Activated CD4-positive, alpha-beta memory T cell treated with anti-CD3 and anti-CD28 coated beads for 36 hours (primary cell): ENCODE measurements at regions not wholly inside any gene's neighbourhood (a gene's known extent, or its start where the extent isn't known, plus 50 kb on each side); places are given as distances from the start of the nearest gene placed in this dataset.

Source experiments
- CTCF ChIA-PET: fragments of 350-600 bp; sonication (Branson Sonifier 250); formaldehyde crosslinking; loops from one replicate; lab custom pipeline; 2021; ENCODE audit warnings: antibody characterized with exemption, inconsistent platforms; lab: Charles Lee
- POLR2A ChIA-PET: fragments of 350-600 bp; sonication (Branson Sonifier 250); formaldehyde crosslinking; loops from one replicate; lab custom pipeline; 2021; ENCODE audit warnings: antibody characterized with exemption; lab: Charles Lee
- DNase-seq: peaks from one replicate; pipeline ENCODE4 v3.0.0-alpha.2; 2020
- H3K27ac Mint-ChIP-seq: one replicate; pipeline ENCODE4 v1.8.0; 2021; ENCODE audit warnings: mixed read lengths
- H3K27me3 Mint-ChIP-seq: one replicate; pipeline ENCODE4 v1.8.0; 2021; ENCODE audit warnings: mixed read lengths
- H3K36me3 Mint-ChIP-seq: one replicate; pipeline ENCODE4 v1.8.0; 2021; ENCODE audit warnings: mixed read lengths
- H3K4me1 Mint-ChIP-seq: one replicate; pipeline ENCODE4 v1.8.0; 2021; ENCODE audit warnings: low read depth, mixed read lengths
- H3K4me3 Mint-ChIP-seq: one replicate; pipeline ENCODE4 v1.8.0; 2021; ENCODE audit warnings: mild to moderate bottlenecking, mixed read lengths
- H3K9me3 Mint-ChIP-seq: one replicate; pipeline ENCODE4 v1.8.0; 2021; ENCODE audit warnings: mixed read lengths
- intact Hi-C: fragments of 100-400 bp; cut with micrococcal nuclease; formaldehyde crosslinking; loops from one replicate; pipeline ENCODE4 v1.15.1; 2023

- Mint-ChIP-seq H3K27ac (no peak overlapping the region), H3K36me3 (no peaks in the 10 kb centered on the region), H3K4me1 (no peaks in the 10 kb centered on the region), H3K9me3 (no peaks in the 10 kb centered on the region), H3K4me3 (no peak overlapping the region), H3K27me3 (no peaks in the 10 kb centered on the region)
- DNase-seq, result no peak
- POLR2A ChIA-PET, result no interaction called here
- CTCF ChIA-PET, result no interaction called here
- intact Hi-C loops, result no loop called here
These were observed 153.5 kb upstream of the IRX2 start for GRCh38 chr5:2904956-2905355.

GRCh38 chr5:2904399-2904798 lies 152.9 kb upstream of the IRX2 start:
- POLR2A ChIA-PET, result no interaction called here
- DNase-seq, result no peak
- H3K27me3 Mint-ChIP-seq, result no peaks in the 10 kb centered on the region
- CTCF ChIA-PET, result no interaction called here
- no peaks in the 10 kb centered on the region for H3K4me1 Mint-ChIP-seq
- no peaks in the 10 kb centered on the region for H3K9me3 Mint-ChIP-seq
- no peak overlapping the region for H3K4me3 Mint-ChIP-seq
- no peaks in the 10 kb centered on the region for H3K36me3 Mint-ChIP-seq
- intact Hi-C loops, result no loop called here
- H3K27ac Mint-ChIP-seq, result no peak overlapping the region

- intact Hi-C loops, result no loop called here
- CTCF ChIA-PET, result no interaction called here
- Mint-ChIP-seq H3K36me3 (no peaks in the 10 kb centered on the region), H3K4me1 (no peaks in the 10 kb centered on the region), H3K27me3 (no peaks in the 10 kb centered on the region), H3K27ac (no peak overlapping the region), H3K9me3 (no peaks in the 10 kb centered on the region), H3K4me3 (no peak overlapping the region)
- POLR2A ChIA-PET, result no interaction called here
- no peak for DNase-seq
These were observed 152.2 kb upstream of the IRX2 start for GRCh38 chr5:2903451-2904395.

- POLR2A ChIA-PET, result no interaction called here
- intact Hi-C loops, result no loop called here
- Mint-ChIP-seq H3K9me3 (no peaks in the 10 kb centered on the region), H3K4me1 (no peaks in the 10 kb centered on the region), H3K36me3 (no peaks in the 10 kb centered on the region), H3K4me3 (no peak overlapping the region), H3K27ac (no peak overlapping the region), H3K27me3 (no peaks in the 10 kb centered on the region)
- no peak for DNase-seq
- CTCF ChIA-PET, result no interaction called here
These were observed 151.3 kb upstream of the IRX2 start for GRCh38 chr5:2902742-2903297.

GRCh38 chr5:2902186-2902585 lies 150.7 kb upstream of the IRX2 start:
- ChIA-PET CTCF (no interaction called here), POLR2A (no interaction called here)
- Mint-ChIP-seq H3K4me1 (no peaks in the 10 kb centered on the region), H3K4me3 (no peak overlapping the region), H3K27me3 (no peaks in the 10 kb centered on the region), H3K9me3 (no peaks in the 10 kb centered on the region), H3K36me3 (no peaks in the 10 kb centered on the region), H3K27ac (no peak overlapping the region)
- intact Hi-C loops, result no loop called here
- DNase-seq, result no peak

- POLR2A ChIA-PET, result no interaction called here
- H3K4me1 Mint-ChIP-seq, result no peaks in the 10 kb centered on the region
- intact Hi-C loops, result no loop called here
- H3K27me3 Mint-ChIP-seq, result no peaks in the 10 kb centered on the region
- no peak overlapping the region for H3K27ac Mint-ChIP-seq
- no peak overlapping the region for H3K4me3 Mint-ChIP-seq
- no peaks in the 10 kb centered on the region for H3K36me3 Mint-ChIP-seq
- CTCF ChIA-PET, result no interaction called here
- no peak for DNase-seq
- no peaks in the 10 kb centered on the region for H3K9me3 Mint-ChIP-seq
These were observed 150.0 kb upstream of the IRX2 start for GRCh38 chr5:2901511-2901910.

GRCh38 chr5:2901096-2901495 lies 149.6 kb upstream of the IRX2 start:
- ChIA-PET CTCF (no interaction called here), POLR2A (no interaction called here)
- no peak overlapping the region for H3K27ac Mint-ChIP-seq
- intact Hi-C loops, result no loop called here
- no peak overlapping the region for H3K4me3 Mint-ChIP-seq
- no peaks in the 10 kb centered on the region for H3K9me3 Mint-ChIP-seq
- no peaks in the 10 kb centered on the region for H3K27me3 Mint-ChIP-seq
- no peaks in the 10 kb centered on the region for H3K36me3 Mint-ChIP-seq
- DNase-seq, result no peak
- no peaks in the 10 kb centered on the region for H3K4me1 Mint-ChIP-seq

GRCh38 chr5:2900360-2900759 lies 148.9 kb upstream of the IRX2 start:
- H3K27me3 Mint-ChIP-seq, result no peaks in the 10 kb centered on the region
- no peak for DNase-seq
- intact Hi-C loops, result no loop called here

GRCh38 chr5:2899311-2899710 lies 147.8 kb upstream of the IRX2 start:
- CTCF ChIA-PET, result no interaction called here

More at GRCh38 chr5:2900360-2900759, 148.9 kb upstream of the IRX2 start:
- ChIA-PET CTCF (no interaction called here), POLR2A (no interaction called here)
- H3K9me3 Mint-ChIP-seq, result no peaks in the 10 kb centered on the region
- H3K36me3 Mint-ChIP-seq, result no peaks in the 10 kb centered on the region
- H3K4me1 Mint-ChIP-seq, result no peaks in the 10 kb centered on the region
- H3K27ac Mint-ChIP-seq, result no peak overlapping the region
- H3K4me3 Mint-ChIP-seq, result no peak overlapping the region

GRCh38 chr5:2898661-2899060 lies 147.2 kb upstream of the IRX2 start:
- ChIA-PET POLR2A (no interaction called here), CTCF (no interaction called here)
- H3K27me3 Mint-ChIP-seq, result no peaks in the 10 kb centered on the region
- no peaks in the 10 kb centered on the region for H3K9me3 Mint-ChIP-seq
- no peaks in the 10 kb centered on the region for H3K36me3 Mint-ChIP-seq
- no peaks in the 10 kb centered on the region for H3K4me1 Mint-ChIP-seq
- no peak for DNase-seq
- H3K27ac Mint-ChIP-seq, result no peak overlapping the region
- no peak overlapping the region for H3K4me3 Mint-ChIP-seq
- intact Hi-C loops, result no loop called here

More at GRCh38 chr5:2899311-2899710, 147.8 kb upstream of the IRX2 start:
- Mint-ChIP-seq H3K27me3 (no peaks in the 10 kb centered on the region), H3K4me1 (no peaks in the 10 kb centered on the region), H3K4me3 (no peak overlapping the region), H3K9me3 (no peaks in the 10 kb centered on the region), H3K36me3 (no peaks in the 10 kb centered on the region), H3K27ac (no peak overlapping the region)
- POLR2A ChIA-PET, result no interaction called here
- DNase-seq, result no peak
- intact Hi-C loops, result no loop called here

- ChIA-PET CTCF (no interaction called here), POLR2A (interaction anchor here (0.6 kb wide), 1 partner anchor 1933 kb away, joined by 3 read pairs; no protein-coding TSS in a partner anchor)
- Mint-ChIP-seq H3K4me1 (no peaks in the 10 kb centered on the region), H3K27me3 (no peaks in the 10 kb centered on the region), H3K27ac (no peak overlapping the region), H3K4me3 (no peak overlapping the region), H3K9me3 (no peaks in the 10 kb centered on the region), H3K36me3 (no peaks in the 10 kb centered on the region)
- intact Hi-C loops, result no loop called here
- no peak for DNase-seq
These were observed 145.9 kb upstream of the IRX2 start for GRCh38 chr5:2897276-2897961.

- no peaks in the 10 kb centered on the region for H3K27me3 Mint-ChIP-seq
- ChIA-PET CTCF (no interaction called here), POLR2A (no interaction called here)
- no peaks in the 10 kb centered on the region for H3K4me1 Mint-ChIP-seq
- no peak for DNase-seq
- H3K27ac Mint-ChIP-seq, result no peak overlapping the region
- intact Hi-C loops, result no loop called here
- no peak overlapping the region for H3K4me3 Mint-ChIP-seq
- peaks cover under 1% of the 10 kb centered on the region for H3K9me3 Mint-ChIP-seq
- H3K36me3 Mint-ChIP-seq, result no peaks in the 10 kb centered on the region
These were observed 145.1 kb upstream of the IRX2 start for GRCh38 chr5:2896371-2897275.
